GM18511 (cell line): ENCODE measurements at regions not wholly inside any gene's neighbourhood (a gene's known extent, or its start where the extent isn't known, plus 50 kb on each side); places are given as distances from the start of the nearest gene placed in this dataset.

Experiments
- ATAC-seq: cut with Tn5 transposase; IDR thresholded peaks from one replicate; pipeline ENCODE4 v1.9.1; 2021; ENCODE audit warnings: mild to moderate bottlenecking, moderate library complexity; ENCODE audit not compliant: unreplicated experiment

GRCh38 chr3:72229952-72230351 is 445.0 kb upstream of the PROK2 start:
- ATAC-seq, result no peak

- ATAC-seq, result no peak
These were observed 442.6 kb upstream of the PROK2 start for GRCh38 chr3:72227486-72228070.

GRCh38 chr3:72224804-72225509 is 440.0 kb upstream of the PROK2 start:
- ATAC-seq, result no peak

GRCh38 chr3:72223628-72224027 is 438.7 kb upstream of the PROK2 start:
- no peak for ATAC-seq

- ATAC-seq, result no peak
These were observed 438.2 kb upstream of the PROK2 start for GRCh38 chr3:72223116-72223515.

- no peak for ATAC-seq
These were observed 437.5 kb upstream of the PROK2 start for GRCh38 chr3:72222410-72222809.

GRCh38 chr3:72220946-72221345 is 436.0 kb upstream of the PROK2 start:
- ATAC-seq, result no peak

GRCh38 chr3:72219752-72220151 is 434.8 kb upstream of the PROK2 start:
- no peak for ATAC-seq

GRCh38 chr3:72217570-72217969 is 432.6 kb upstream of the PROK2 start:
- ATAC-seq, result no peak

GRCh38 chr3:72214066-72214951 is 429.4 kb upstream of the PROK2 start:
- no peak for ATAC-seq

- ATAC-seq, result no peak
These were observed 428.5 kb upstream of the PROK2 start for GRCh38 chr3:72213296-72214065.

GRCh38 chr3:72212396-72212795 is 427.4 kb upstream of the PROK2 start:
- ATAC-seq, result no peak

- ATAC-seq, result no peak
These were observed 425.3 kb upstream of the PROK2 start for GRCh38 chr3:72210261-72210660.

GRCh38 chr3:72205297-72205826 is 420.4 kb upstream of the PROK2 start:
- no peak for ATAC-seq

GRCh38 chr3:72204452-72204851 is 419.5 kb upstream of the PROK2 start:
- no peak for ATAC-seq

GRCh38 chr3:72203613-72204349 is 418.8 kb upstream of the PROK2 start:
- no peak for ATAC-seq

- ATAC-seq, result no peak
These were observed 418.2 kb upstream of the PROK2 start for GRCh38 chr3:72203105-72203504.

- no peak for ATAC-seq
These were observed 415.4 kb upstream of the PROK2 start for GRCh38 chr3:72200332-72200731.

- ATAC-seq, result no peak
These were observed 414.6 kb upstream of the PROK2 start for GRCh38 chr3:72199530-72199929.

- ATAC-seq, result no peak
These were observed 411.5 kb upstream of the PROK2 start for GRCh38 chr3:72196377-72196929.
